Suprapubic skin (tissue), 4 donors: ENCODE measurements at regions not wholly inside any gene's neighbourhood (a gene's known extent, or its start where the extent isn't known, plus 50 kb on each side); places are given as distances from the start of the nearest gene placed in this dataset.
A peak's percentile ranks its signal among the peaks of the same experiment; 100 is the strongest.

Source experiments
- DNase-seq, 2 donors: peaks; one replicate each; pipeline ENCODE4 v3.0.0-alpha.2; 2019; ENCODE audit warnings: low spot score in 2 of 2
- H3K27ac ChIP-seq: fragments of 200-600 bp; sonication (generic); one replicate; pipeline ENCODE4 v1.5.1; 2019
- H3K27me3 ChIP-seq: fragments of 200-600 bp; sonication (generic); one replicate; pipeline ENCODE4 v1.5.1; 2019
- H3K36me3 ChIP-seq: fragments of 200-600 bp; sonication (generic); one replicate; pipeline ENCODE4 v1.5.1; 2019
- H3K4me1 ChIP-seq: fragments of 200-600 bp; sonication (generic); one replicate; pipeline ENCODE4 v1.5.1; 2019
- H3K4me3 ChIP-seq: fragments of 200-600 bp; sonication (generic); one replicate; pipeline ENCODE4 v1.5.1; 2019; ENCODE audit warnings: mild to moderate bottlenecking
- H3K9me3 ChIP-seq: fragments of 200-600 bp; sonication (generic); one replicate; pipeline ENCODE4 v1.5.1; 2019
- CTCF ChIP-seq, 2 donors: fragments of 200-600 bp in 1 of 2; fragments of 450-650 bp in 1 of 2; sonication (generic) in 1 of 2; IDR thresholded peaks; one replicate each; pipeline ENCODE4 v1.5.1; 2016 to 2019; ENCODE audit warnings: antibody characterized with exemption in 2 of 2, mild to moderate bottlenecking in 1 of 2, moderate library complexity in 1 of 2
- EP300 ChIP-seq: sonication (generic); formaldehyde crosslinking; IDR thresholded peaks from one replicate; pipeline ENCODE4 v1.6.1; 2017; ENCODE audit warnings: antibody characterized with exemption
- POLR2A ChIP-seq, 2 donors: fragments of 450-650 bp; IDR thresholded peaks; one replicate each; pipeline ENCODE4 v1.6.1; 2017; ENCODE audit warnings: antibody characterized with exemption in 2 of 2, mild to moderate bottlenecking in 2 of 2, moderate library complexity in 2 of 2
- POLR2AphosphoS5 ChIP-seq, 3 donors: sonication (generic); formaldehyde crosslinking; IDR thresholded peaks; one replicate each; pipeline ENCODE4 v1.6.1; 2017; ENCODE audit warnings: antibody characterized with exemption in 3 of 3
- WGBS: methylation state at CpG from one replicate; pipeline ENCODE4 v1.1.5; 2018; 5-methylcytosine and 5-hydroxymethylcytosine counted together

- H3K4me3 ChIP-seq = no peak overlapping the region
Measured at GRCh38 chr16:55948230-55948629, 73.1 kb upstream of the CES5A start.

GRCh38 chr16:55947366-55947765 is 72.2 kb upstream of the CES5A start:
- no peak overlapping the region for H3K27ac ChIP-seq
- H3K4me3 ChIP-seq = no peak overlapping the region
- WGBS = 91% methylated on average over 1 of the region's 1 CpG
- no peak for TF ChIP-seq CTCF (IDR thresholded peaks at IDR 0.05)
- DNase-seq = no peak
- H3K9me3 ChIP-seq = no peaks in the 10 kb centered on the region
- no peaks in the 10 kb centered on the region for H3K27me3 ChIP-seq
- H3K4me1 ChIP-seq = peaks cover 2% of the 10 kb centered on the region
- no peaks in the 10 kb centered on the region for H3K36me3 ChIP-seq

More at GRCh38 chr16:55948230-55948629, 73.1 kb upstream of the CES5A start:
- Histone ChIP-seq H3K9me3 (no peaks in the 10 kb centered on the region), H3K27ac (no peak overlapping the region), H3K4me1 (no peaks in the 10 kb centered on the region), H3K27me3 (no peaks in the 10 kb centered on the region), H3K36me3 (no peaks in the 10 kb centered on the region)
- no peak for DNase-seq
- 57% methylated on average over 6 of the region's 6 CpGs for WGBS
- TF ChIP-seq POLR2A (IDR thresholded peaks at IDR 0.05) (no peak), CTCF (IDR thresholded peaks at IDR 0.05) (no peak), EP300 (no peak), POLR2AphosphoS5 (IDR thresholded peaks at IDR 0.05) (no peak)

GRCh38 chr16:55944377-55944802 is 69.2 kb upstream of the CES5A start:
- H3K9me3 ChIP-seq = no peaks in the 10 kb centered on the region
- DNase-seq = peak; percentile 72 to 80
- TF ChIP-seq CTCF (IDR thresholded peaks at IDR 0.05) (peak; percentile 83 to 90), EP300 (no peak), POLR2AphosphoS5 (IDR thresholded peaks at IDR 0.05) (no peak)

GRCh38 chr16:55943267-55943666 is 68.1 kb upstream of the CES5A start:
- DNase-seq = no peak
- H3K27me3 ChIP-seq = peaks cover 3% of the 10 kb centered on the region
- H3K4me3 ChIP-seq = no peak overlapping the region
- 37% methylated on average over 4 of the region's 4 CpGs for WGBS
- TF ChIP-seq EP300 = no peak
- no peak for TF ChIP-seq CTCF (IDR thresholded peaks at IDR 0.05)
- TF ChIP-seq POLR2AphosphoS5 (IDR thresholded peaks at IDR 0.05) = no peak
- TF ChIP-seq POLR2A (IDR thresholded peaks at IDR 0.05) = no peak
- H3K36me3 ChIP-seq = no peaks in the 10 kb centered on the region
- H3K9me3 ChIP-seq = no peaks in the 10 kb centered on the region
- H3K27ac ChIP-seq = no peak overlapping the region
- H3K4me1 ChIP-seq = peaks cover 2% of the 10 kb centered on the region

More at GRCh38 chr16:55944377-55944802, 69.2 kb upstream of the CES5A start:
- Histone ChIP-seq H3K4me3 (no peak overlapping the region), H3K36me3 (no peaks in the 10 kb centered on the region), H3K27me3 (no peaks in the 10 kb centered on the region), H3K27ac (no peak overlapping the region), H3K4me1 (peaks cover 2% of the 10 kb centered on the region)
- WGBS = 17% methylated on average over 8 of the region's 8 CpGs

GRCh38 chr16:55942821-55943220 is 67.6 kb upstream of the CES5A start:
- no peak for DNase-seq
- TF ChIP-seq POLR2AphosphoS5 (IDR thresholded peaks at IDR 0.05) = no peak
- no peak for TF ChIP-seq EP300
- no peak for TF ChIP-seq POLR2A (IDR thresholded peaks at IDR 0.05)
- no peak for TF ChIP-seq CTCF (IDR thresholded peaks at IDR 0.05)
- WGBS = 57% methylated on average over 3 of the region's 3 CpGs
- Histone ChIP-seq H3K9me3 (no peaks in the 10 kb centered on the region), H3K4me1 (peaks cover 2% of the 10 kb centered on the region), H3K36me3 (no peaks in the 10 kb centered on the region), H3K27me3 (peaks cover 3% of the 10 kb centered on the region), H3K4me3 (no peak overlapping the region), H3K27ac (no peak overlapping the region)
